Right ventricle myocardium superior (tissue), 1 donor: ENCODE measurements at regions not wholly inside any gene's neighbourhood (a gene's known extent, or its start where the extent isn't known, plus 50 kb on each side); places are given as distances from the start of the nearest gene placed in this dataset.

Experiments used
- ATAC-seq: fragments of 200-7000 bp; cut with Tn5 transposase; one replicate; pipeline ENCODE4 v1.9.1; 2020; ENCODE audit warnings: mild to moderate bottlenecking; ENCODE audit not compliant: poor library complexity
- DNase-seq: peaks from one replicate; pipeline ENCODE4 v3.0.0-alpha.2; 2020
- intact Hi-C: fragments of 100-400 bp; cut with DNase I; formaldehyde crosslinking; loops from one replicate; pipeline ENCODE4 v1.11.2; 2022
- donor health status: DM: no; HTN: yes; CAD: no; lungs with severe emphysema.

DNA sequence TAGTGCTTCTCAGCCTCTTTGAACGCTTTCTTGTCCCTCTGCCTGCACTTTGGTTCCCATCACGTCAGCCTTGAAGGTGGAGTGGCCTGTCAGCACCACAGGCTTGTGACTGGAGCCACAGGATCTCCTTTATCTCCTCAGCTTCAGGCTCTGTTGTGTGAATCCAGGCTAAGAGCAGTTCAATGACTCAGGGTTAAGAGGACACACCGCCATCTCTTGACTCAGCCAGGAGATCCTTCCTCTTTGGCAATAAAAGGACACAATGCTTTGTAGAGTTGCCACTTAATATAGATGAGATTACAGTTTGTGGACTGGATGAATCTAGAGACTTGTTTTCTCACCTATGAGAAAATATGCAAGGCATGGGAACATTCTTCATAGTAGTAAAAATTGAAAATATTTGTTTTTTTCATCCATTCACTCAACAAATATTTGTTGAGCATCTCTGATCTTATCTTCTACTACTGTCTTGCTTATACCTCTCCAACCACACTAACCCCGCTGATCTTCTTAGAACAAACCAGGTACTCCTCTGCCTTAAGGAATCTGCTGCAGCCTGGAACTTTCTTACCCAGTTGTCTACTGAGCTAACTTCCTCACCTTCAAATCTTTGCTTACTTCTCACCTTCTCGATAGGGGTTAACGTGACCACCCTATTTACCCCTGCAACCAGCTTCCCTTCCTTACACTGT lies 62.3 kb downstream of the UCHL1 start:
- peak; percentile 95 for ATAC-seq
- DNase-seq: peak; percentile 69
- intact Hi-C loops: no loop called here

DNA sequence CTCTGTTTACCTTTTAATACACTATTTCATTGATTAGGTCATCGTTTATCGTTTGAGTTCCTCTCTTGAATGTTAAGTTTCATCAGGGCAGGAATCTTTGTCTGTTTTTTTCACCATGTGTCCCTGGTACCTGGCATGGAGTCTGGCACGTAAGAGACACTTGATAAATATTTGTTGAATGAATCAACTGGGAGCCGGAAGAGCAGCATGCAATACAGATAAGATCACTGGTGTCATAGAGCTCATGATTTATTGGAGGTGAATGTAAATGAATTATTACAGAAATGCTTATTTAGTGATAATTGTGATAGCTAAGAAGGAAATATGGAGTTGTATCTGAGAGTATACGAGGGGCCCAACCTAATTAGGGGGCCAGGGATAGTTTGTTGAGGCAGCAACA lies 62.8 kb downstream of the UCHL1 start:
- DNase-seq (no peak), ATAC-seq (no peak)
- intact Hi-C loops: no loop called here

DNA sequence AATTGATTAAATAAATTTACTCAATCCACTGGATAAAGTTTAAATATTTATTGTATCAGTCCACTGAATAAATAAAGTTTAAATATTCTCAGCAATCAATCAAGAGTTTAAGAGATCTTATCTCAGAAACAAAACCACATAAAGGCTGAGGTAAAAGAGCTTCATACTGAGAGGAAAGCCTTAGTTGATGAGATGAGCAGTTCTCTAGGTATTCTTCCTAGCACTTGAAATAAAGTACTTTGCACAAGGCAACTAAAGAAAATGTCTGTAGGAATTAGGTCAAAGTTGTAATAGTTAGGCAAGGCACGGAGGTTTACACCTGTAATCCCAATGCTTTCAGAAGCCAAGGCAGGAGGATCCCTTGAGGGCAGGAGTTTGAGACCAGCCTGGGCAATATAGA lies 63.5 kb downstream of the UCHL1 start:
- DNase-seq (no peak), ATAC-seq (no peak)
- intact Hi-C loops: no loop called here

DNA sequence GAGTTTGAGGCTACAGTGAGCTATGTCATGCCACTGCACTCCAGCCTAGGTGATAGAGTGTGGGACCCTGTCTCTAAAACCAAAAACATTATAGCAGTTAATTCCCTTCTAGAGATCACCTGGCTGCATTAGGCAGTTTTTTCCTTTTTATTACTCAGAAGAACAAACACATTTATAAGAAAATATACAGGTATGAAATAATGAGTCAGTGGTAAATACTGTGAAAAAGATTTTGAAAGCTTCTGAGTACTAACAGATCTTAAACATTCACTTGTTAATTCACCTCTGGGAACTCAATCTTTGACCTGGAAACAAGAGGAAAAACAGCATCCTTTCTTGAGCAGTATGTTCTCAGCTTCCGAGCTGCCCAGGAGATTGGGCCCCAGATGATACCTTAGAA lies 64.1 kb downstream of the UCHL1 start:
- intact Hi-C loops: no loop called here
- ATAC-seq (no peak), DNase-seq (no peak)

DNA sequence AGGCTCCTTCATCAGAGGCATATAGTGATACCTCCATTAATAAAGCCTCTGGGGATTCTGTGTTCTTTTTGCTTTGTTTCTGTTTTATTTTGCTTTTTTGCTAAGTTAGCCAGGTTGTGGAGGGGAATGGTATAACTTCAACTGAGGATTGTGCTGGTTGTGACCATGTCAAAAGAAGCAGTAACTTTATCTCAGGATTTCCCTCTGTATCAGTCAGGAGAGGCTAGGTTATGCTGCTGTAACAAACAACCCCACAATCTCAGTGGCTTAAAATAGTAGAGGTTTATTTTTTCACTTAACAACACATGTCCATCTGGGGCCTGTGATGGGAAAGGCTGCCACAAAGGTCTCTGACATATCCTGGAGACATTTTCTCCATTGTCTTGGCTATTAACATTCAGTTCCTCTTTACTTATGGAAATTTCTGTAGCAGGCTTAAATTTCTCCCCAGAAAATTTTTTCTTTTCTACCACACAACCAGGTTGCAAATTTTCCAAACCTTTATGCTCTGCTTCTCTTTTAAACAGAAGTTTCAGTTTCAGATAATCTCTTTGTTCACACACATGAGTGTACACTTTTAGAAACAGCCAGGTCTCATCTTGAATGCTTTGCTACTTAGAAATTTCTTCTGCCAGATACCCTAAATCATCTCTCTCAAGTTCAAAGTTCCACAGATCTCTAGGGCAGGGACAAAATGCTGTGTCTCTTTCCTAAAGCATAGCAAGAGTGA lies 64.7 kb downstream of the UCHL1 start:
- ATAC-seq (no peak), DNase-seq (no peak)
- intact Hi-C loops: no loop called here

DNA sequence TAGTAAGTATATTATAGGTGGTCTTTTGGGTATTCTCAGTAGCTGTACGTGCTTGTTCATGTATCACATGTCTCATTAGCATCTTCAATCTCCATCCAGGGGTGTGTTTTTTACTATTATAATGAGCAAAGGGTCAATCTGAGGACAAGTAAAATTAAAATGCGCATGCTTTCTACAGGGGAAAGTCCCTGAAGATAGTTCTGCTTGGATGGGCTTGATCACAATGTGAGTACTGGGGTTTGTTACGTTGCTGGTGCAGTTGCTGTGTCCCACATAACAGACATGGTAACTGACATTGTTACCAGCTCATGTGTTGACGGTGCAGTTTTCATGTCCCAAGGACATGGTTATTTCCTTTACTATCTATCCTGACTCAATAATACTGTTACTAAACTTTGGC lies 65.9 kb downstream of the UCHL1 start:
- no peak for ATAC-seq
- intact Hi-C loops: no loop called here
- DNase-seq: no peak

DNA sequence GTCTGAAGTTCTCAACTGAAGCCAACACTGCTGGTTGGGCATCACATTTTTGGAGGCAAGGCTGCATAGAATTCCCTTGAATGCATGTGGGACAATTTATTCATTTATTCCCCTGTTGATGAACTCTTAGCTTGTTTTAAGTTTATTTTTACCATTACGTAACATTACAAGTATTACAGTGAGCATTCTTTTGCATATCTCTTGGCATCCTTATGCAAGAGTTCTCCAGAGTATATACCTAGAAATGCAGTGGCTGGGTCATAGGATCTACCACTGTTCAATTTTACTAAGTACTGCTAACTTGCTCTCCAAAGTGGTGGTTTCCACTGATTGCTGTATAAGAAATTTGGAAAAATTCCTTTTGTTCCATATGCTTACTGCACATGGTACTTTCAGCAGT lies 66.5 kb downstream of the UCHL1 start:
- intact Hi-C loops: no loop called here
- DNase-seq: no peak
- ATAC-seq: no peak

DNA sequence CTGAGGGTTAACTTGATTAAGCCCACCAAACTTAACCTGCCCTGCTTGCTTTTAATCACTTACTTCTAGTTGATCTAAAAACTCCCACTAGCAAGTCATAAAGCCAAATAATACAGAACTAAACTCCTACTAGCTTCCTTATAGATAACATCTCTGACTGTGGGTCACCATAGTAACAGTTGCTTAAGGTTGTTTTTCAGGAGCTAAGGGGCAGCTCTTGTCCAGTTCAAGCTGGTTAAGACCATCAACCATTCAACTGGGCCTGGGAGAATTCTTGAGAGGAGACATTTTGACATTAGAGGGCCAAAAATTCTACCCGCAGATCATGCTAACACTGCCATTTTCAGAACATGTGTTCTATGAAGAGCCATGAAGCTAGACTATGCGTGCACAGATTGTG lies 67.0 kb downstream of the UCHL1 start:
- intact Hi-C loops: no loop called here
- ATAC-seq: no peak
- no peak for DNase-seq

DNA sequence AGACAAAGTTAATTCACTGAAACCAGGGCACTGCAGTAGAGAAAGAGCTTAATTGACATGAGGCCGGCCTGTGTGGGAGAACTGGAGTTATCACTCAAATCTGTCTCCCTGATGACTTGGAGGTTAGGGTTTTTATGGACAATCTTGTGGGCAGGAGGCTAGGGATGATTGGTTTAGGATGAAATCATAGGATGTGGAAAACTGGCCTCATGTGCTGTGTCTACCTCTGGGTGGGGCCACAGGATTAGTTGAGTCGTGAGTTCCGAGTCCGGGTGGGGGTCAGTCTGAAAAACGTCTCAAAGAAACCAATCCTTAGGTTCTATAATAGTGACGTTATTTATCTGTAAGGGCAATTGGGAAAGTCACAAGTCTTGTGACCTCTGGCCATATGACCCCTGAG lies 68.1 kb downstream of the UCHL1 start:
- no peak for DNase-seq
- intact Hi-C loops: no loop called here
- ATAC-seq: no peak

DNA sequence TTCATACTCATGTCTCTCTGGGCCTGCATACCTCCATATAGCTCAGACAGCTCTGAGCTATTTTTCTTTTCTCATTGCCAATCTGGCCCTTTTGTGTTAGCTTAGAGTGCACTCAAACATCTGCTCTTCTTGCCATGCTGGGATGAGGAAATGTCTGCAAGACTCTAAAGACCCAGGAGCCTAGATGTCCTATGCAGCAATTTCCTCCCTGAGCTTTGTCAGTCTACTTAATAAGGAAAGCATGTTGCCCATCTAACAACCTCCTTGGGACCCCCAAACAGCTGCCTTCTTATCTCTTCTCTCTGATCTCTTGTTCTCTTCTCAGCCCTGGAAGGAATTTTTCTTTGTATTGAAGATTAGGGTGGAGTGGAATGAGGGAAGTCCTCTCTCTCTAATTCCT lies 69.2 kb downstream of the UCHL1 start:
- no peak for DNase-seq
- no peak for ATAC-seq
- intact Hi-C loops: no loop called here

DNA sequence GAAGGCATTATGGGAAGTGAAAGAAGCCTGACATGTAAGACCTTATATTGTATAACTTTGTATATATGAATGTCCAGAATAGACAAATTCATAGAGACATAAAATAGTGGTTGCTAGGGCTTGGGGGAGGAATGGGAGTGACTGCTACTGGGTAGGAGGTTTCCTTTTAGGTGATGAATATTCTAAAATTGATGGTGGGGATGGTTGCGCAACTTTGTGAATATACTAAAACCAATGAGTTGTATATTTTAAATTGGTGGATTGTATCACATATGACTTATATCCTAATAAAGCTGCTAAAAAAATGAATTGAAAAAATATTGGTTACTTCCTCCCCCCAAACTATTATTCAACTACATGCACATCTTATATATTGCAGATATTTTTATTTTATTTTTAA lies 70.0 kb downstream of the UCHL1 start:
- intact Hi-C loops: no loop called here
- ATAC-seq: no peak
- DNase-seq: no peak

DNA sequence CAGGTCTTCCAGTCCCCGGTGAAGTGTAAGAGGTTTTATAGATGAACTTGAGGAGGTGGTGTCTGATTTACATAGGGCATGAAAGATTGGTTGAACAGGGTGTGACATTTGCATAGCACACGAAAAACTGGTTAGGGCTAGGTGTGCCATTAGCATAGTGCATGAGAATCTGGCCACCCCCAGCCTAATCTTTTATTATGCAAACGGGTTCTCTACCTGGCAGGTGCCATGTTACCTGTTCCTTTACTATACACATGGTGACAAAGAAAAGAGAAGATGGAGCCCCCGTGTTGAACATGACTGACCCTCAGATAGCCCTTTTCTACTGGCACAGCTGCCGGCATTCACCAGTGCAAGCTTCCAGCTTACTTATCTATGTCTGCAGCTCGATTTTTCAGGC lies 71.0 kb downstream of the UCHL1 start:
- intact Hi-C loops: no loop called here
- DNase-seq (no peak), ATAC-seq (no peak)

DNA sequence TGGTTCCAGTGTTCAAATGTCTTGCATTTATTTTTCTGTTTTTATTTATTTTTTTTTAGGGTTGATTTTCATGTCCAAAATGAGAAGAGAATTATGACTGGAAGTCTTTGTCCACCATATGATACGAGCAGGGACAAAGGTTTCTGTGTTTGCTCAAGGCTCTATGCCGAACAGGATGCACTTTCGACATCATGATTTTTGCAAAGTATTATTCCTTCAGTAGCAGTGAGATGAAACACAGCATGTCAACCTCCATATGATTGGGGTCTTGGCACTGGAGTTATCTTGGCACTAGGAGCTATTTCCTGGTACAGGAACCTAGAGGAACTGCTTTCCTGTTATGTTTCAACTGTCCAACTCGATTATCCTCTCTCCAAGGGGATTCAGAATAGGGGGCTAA lies 72.6 kb downstream of the UCHL1 start:
- ATAC-seq (no peak), DNase-seq (no peak)
- intact Hi-C loops: no loop called here

DNA sequence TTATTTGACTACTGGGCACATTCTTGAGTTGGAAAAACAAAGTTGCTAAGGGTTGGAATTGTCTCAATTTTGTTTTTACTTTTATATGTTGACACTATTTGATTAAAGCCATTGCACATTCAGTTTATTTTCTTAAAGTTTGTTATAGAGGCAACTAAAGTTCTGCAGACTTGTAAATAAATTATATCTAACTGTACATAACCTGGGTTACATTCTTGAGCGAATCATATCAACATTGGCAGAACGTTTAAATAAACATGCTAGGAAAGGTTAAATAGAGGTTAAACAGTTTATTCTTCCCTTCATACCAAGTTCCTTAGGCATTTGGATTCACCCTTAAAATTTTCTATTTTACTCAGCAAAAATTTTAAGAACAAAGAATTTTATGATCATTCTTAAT lies 74.5 kb downstream of the UCHL1 start:
- no peak for DNase-seq
- ATAC-seq: no peak
- intact Hi-C loops: no loop called here

DNA sequence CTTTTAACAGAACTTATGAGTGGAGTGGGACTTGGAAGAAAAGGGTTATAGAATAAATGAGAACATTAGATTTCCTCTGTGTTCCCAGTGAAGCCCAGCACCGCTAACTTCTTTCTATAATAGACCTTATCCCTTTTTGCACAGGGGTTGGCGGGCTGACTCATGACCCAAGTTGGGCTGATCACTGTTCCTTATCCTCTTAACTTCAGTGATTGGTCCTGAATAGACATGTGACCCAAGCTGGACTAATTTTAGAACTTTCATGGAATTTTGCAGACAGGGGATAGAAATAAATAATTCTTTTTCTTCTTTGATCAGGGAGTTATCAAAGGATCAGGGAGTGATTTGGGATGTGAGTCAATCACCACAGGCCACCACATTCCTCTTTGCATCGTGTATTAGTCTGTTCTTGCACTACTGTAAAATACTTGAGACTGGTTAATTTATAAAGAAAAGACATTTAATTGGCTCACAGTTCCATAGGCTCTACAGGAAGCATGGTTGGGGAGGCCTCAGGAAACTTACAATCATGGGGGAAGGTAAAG lies 75.9 kb downstream of the UCHL1 start:
- ATAC-seq (no peak), DNase-seq (no peak)
- intact Hi-C loops: no loop called here

DNA sequence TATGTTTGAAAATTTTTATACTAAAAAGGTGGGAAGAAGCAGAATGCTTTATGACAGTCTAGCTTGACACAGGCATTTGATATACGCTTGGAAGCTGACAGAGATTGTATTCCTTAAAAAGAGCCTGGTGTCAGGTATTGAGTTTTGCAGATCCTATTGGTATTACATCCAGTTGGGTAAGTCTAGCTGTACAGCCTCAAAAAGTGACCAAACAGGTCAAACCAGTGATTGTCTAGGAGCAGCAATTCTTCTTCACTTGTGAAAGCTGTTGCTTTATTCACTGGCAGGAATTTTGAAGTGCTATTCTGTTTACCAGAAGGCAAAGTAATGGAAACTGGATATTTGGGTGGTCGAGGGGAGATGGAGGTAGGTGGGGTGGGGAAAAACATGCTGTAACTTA lies 77.5 kb downstream of the UCHL1 start:
- no peak for DNase-seq
- intact Hi-C loops: no loop called here
- ATAC-seq: no peak

DNA sequence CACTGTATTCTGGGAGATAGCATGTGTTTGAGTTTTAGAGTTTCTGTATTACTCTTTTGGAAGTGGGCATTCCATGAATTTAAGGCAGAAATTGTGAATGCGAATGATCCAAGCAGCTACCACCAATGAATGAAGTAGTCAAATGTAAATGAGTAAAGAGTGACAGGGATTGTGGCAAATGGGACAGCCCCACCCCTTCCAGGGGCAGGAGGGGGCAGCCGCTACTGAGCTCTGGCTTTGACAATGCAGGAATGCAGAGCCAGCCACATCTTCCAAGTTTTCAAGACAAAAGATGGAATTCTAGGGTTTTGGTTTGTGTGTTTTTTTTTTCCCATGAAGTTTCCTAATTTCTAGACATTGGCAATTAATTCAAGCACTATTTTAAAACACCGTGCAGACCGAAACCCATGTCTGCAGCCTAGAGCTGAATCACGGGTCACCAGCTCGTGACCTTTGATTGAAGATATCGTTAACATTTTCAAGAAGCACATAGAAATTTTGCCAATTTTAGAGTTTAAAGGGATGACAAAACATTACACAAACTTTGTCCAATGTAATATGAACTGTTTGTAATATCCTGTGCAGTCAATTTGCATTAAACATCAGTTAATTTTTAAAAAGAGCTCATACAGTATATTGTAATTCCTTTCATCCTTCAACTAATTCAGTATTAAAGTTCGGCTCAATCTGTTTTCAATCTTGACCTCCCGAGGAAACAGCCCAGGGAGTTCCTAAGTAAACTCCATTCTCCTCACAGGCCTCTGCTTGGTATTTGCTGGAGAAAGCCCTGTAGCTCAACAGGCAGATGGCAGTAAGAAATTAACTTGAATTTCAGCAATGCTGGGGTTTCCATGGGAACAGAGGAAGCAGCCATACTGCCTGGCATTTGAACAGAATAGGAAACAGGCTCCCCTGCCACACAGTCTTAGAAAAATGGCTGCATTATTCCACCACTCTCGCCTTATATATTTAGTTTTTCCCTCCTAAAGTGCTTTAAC lies 83.4 kb downstream of the UCHL1 start:
- peak; percentile 59 for ATAC-seq
- DNase-seq: no peak
- intact Hi-C loops: no loop called here

DNA sequence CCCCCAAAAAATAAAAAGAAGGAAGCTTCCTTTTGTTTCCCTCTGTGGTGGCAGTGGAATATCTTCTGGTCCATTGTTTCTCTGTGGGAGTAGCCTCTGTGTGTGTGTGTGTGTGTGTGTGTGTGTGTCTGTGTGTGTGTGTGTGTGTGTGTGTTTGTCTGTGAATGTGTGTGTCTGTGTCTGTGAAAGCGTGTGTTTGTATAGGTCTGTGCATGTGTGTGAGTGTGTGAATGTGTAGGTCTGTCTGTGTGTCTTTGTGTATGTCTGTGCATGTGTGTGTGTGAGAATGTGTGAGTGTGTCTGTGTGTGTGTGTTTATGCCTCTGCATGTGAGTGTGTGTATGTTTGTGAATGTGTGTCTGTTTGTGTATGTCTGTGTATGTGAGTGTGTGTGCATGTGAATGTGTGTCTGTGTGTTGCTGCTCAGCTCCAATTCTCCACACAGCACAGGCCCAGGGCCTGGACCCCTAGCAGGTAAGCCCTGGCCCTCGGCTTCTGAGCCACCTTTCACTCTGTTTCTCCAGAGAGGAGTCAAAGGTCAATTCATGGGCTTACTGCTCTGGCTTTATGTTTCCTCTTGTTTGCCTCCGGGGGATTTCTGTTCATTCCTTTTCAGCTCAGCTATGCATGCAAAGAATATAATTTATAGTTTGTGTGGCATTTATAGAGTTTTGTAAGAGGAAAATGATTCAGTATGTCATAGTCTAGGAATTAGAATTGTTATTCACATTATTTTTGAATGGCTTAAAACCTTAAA lies 89.8 kb downstream of the UCHL1 start:
- DNase-seq (no peak), ATAC-seq (no peak)
- intact Hi-C loops: no loop called here

DNA sequence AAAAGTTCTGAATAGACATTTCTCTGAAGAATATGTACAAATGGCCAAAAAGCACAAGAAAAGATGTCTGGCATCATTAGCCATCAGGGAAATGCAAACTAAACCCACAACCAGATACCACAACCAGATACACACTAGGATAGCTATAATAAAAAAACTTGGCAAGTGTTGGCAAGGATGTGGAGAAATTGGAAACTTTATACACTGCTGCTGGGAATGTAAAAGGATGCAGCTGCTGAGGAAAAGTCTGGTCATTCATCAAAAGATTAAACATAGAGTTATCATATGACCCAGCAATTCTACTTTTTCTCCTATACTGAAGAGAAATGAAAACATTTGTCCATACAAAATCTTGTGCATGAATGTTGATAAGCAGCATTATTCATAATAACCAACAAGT lies 92.3 kb downstream of the UCHL1 start:
- DNase-seq: no peak
- intact Hi-C loops: no loop called here
- no peak for ATAC-seq
